Tongue (tissue), 1 donor: ENCODE measurements at regions not wholly inside any gene's neighbourhood (a gene's known extent, or its start where the extent isn't known, plus 50 kb on each side); places are given as distances from the start of the nearest gene placed in this dataset. TPM values are rescaled to one million over a fixed set of nuclear protein-coding genes. Genes with fewer than 3 reads are reported as not detected.

Experiments used
- small RNA-seq: library from RNA; depleted of rRNA; stranded (forward); fragments of <200 nt; gene quantifications from one replicate; pipeline ENCODE3, GENCODE V24; 2014; ENCODE audit warnings: low replicate concordance

Small RNA genes lying in the stretch of these regions (small RNA-seq; reads per million reads assigned to genes)
- not detected for gene RNU6-551P
